ENCODE measurements at regions not wholly inside any gene's neighbourhood (a gene's known extent, or its start where the extent isn't known, plus 50 kb on each side); places are given as distances from the start of the nearest gene placed in this dataset.

GRCh38 chr7:25823571-25823970 is 328.4 kb upstream of the NFE2L3 start:
- Histone ChIP-seq H3K9me3 (ENCODE audit: insufficient read depth, low read depth, low read length) (no peaks in the 10 kb centered on the region), H3K27me3 (ENCODE audit: insufficient read depth, low read length) (no peaks in the 10 kb centered on the region), H3K4me2 (ENCODE audit: low read length) (no peak overlapping the region), H3K9ac (ENCODE audit: low read length) (no peak overlapping the region), H2AFZ (ENCODE audit: low read depth, low read length) (no peak overlapping the region), H3K36me3 (ENCODE audit: insufficient read depth, low read length) (no peaks in the 10 kb centered on the region), H3K4me1 (ENCODE audit: insufficient read depth, low read length) (no peaks in the 10 kb centered on the region), H3K4me3 (ENCODE audit: insufficient read depth, low read depth, low read length) (no peak overlapping the region), H4K20me1 (ENCODE audit: insufficient read depth, low read length) (no peaks in the 10 kb centered on the region), H3K79me2 (ENCODE audit: insufficient read depth, low read length) (no peaks in the 10 kb centered on the region), H3K27ac (ENCODE audit: low read depth, low read length) (no peak overlapping the region)
- Mint-ChIP-seq H3K36me3 (ENCODE audit: low read depth, unreplicated experiment) (no peaks in the 10 kb centered on the region), H3K27me3 (ENCODE audit: low read depth, unreplicated experiment) (no peaks in the 10 kb centered on the region), H3K27ac (ENCODE audit: unreplicated experiment) (no peak overlapping the region), H3K4me1 (ENCODE audit: low read depth, unreplicated experiment) (no peaks in the 10 kb centered on the region), H3K4me3 (ENCODE audit: unreplicated experiment) (no peak overlapping the region), H3K9me3 (ENCODE audit: unreplicated experiment) (no peaks in the 10 kb centered on the region)
- TF ChIP-seq CTCF (IDR thresholded peaks at IDR 0.05; ENCODE audit: insufficient read depth, low read depth, low read length) (no peak), EZH2 (IDR thresholded peaks at IDR 0.05; ENCODE audit: insufficient read depth, low read length) (no peak)
- DNase-seq (ENCODE audit: low read depth) (no peak), FAIRE-seq (no peak)

GRCh38 chr7:25828468-25828867 is 323.5 kb upstream of the NFE2L3 start:
- H3K36me3 ChIP-seq (ENCODE audit: insufficient read depth, low read length): no peaks in the 10 kb centered on the region

More at GRCh38 chr7:25828468-25828867, 323.5 kb upstream of the NFE2L3 start:
- Histone ChIP-seq H3K4me2 (ENCODE audit: low read length) (no peak overlapping the region), H3K79me2 (ENCODE audit: insufficient read depth, low read length) (no peaks in the 10 kb centered on the region), H3K27me3 (ENCODE audit: insufficient read depth, low read length) (no peaks in the 10 kb centered on the region), H4K20me1 (ENCODE audit: insufficient read depth, low read length) (no peaks in the 10 kb centered on the region), H3K4me3 (ENCODE audit: insufficient read depth, low read depth, low read length) (no peak overlapping the region), H3K4me1 (ENCODE audit: insufficient read depth, low read length) (no peaks in the 10 kb centered on the region), H3K27ac (ENCODE audit: low read depth, low read length) (no peak overlapping the region), H3K9me3 (ENCODE audit: insufficient read depth, low read depth, low read length) (no peaks in the 10 kb centered on the region), H3K9ac (ENCODE audit: low read length) (no peak overlapping the region), H2AFZ (ENCODE audit: low read depth, low read length) (no peak overlapping the region)
- Mint-ChIP-seq H3K27me3 (ENCODE audit: low read depth, unreplicated experiment) (no peaks in the 10 kb centered on the region), H3K27ac (ENCODE audit: unreplicated experiment) (no peak overlapping the region), H3K4me1 (ENCODE audit: low read depth, unreplicated experiment) (peaks cover 21% of the 10 kb centered on the region), H3K9me3 (ENCODE audit: unreplicated experiment) (peaks cover 3% of the 10 kb centered on the region), H3K4me3 (ENCODE audit: unreplicated experiment) (no peak overlapping the region), H3K36me3 (ENCODE audit: low read depth, unreplicated experiment) (no peaks in the 10 kb centered on the region)
- DNase-seq (ENCODE audit: low read depth) (no peak), FAIRE-seq (no peak)
- no peak for TF ChIP-seq EZH2 (IDR thresholded peaks at IDR 0.05; ENCODE audit: insufficient read depth, low read length)
- TF ChIP-seq CTCF (IDR thresholded peaks at IDR 0.05; ENCODE audit: insufficient read depth, low read depth, low read length): no peak

Measured in astrocyte (in vitro differentiated cells and primary cell).